ENCODE measurements at regions not wholly inside any gene's neighbourhood (a gene's known extent, or its start where the extent isn't known, plus 50 kb on each side); places are given as distances from the start of the nearest gene placed in this dataset.

DNA sequence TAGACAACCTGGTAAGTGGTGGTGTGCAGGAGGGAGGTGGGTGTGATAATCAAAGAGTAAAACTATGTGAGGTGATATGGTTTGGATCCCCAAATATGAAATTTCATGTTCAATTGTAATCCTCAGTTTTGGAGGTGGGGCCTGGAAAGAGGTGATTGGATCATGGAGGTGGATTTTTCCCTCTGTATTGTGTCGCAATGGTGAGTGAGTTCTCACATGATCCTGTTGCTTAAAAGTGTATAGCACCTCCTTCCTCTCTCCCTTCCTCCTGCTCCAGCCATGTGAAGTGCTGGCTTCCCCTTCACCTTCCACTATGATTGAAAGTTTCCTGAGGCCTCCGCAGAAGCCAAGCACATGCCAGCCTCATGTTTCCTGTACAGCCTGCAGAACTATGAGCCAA lies 270.2 kb upstream of the FOXG1 start:
- no peak overlapping the region for H3K27ac ChIP-seq (ENCODE audit: low read length)
- no peak overlapping the region for H2AFZ ChIP-seq (ENCODE audit: low read depth, low read length)
- TF ChIP-seq, protein P1, sequence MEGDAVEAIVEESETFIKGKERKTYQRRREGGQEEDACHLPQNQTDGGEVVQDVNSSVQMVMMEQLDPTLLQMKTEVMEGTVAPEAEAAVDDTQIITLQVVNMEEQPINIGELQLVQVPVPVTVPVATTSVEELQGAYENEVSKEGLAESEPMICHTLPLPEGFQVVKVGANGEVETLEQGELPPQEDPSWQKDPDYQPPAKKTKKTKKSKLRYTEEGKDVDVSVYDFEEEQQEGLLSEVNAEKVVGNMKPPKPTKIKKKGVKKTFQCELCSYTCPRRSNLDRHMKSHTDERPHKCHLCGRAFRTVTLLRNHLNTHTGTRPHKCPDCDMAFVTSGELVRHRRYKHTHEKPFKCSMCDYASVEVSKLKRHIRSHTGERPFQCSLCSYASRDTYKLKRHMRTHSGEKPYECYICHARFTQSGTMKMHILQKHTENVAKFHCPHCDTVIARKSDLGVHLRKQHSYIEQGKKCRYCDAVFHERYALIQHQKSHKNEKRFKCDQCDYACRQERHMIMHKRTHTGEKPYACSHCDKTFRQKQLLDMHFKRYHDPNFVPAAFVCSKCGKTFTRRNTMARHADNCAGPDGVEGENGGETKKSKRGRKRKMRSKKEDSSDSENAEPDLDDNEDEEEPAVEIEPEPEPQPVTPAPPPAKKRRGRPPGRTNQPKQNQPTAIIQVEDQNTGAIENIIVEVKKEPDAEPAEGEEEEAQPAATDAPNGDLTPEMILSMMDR (IDR thresholded peaks at IDR 0.05; ENCODE audit: borderline replicate concordance, extremely low read depth, low read length, poor library complexity, severe bottlenecking) = no peak
- TF ChIP-seq EZH2 (IDR thresholded peaks at IDR 0.05; ENCODE audit: borderline replicate concordance, low read depth, low read length, severe bottlenecking) = no peak
- no peak for ATAC-seq (ENCODE audit: insufficient read depth, low read depth)
- no peak overlapping the region for H3K4me2 ChIP-seq (ENCODE audit: insufficient read depth, low read length)
- no peak overlapping the region for H3K9ac ChIP-seq (ENCODE audit: low read depth, low read length)
- no peak overlapping the region for H3K4me3 ChIP-seq (ENCODE audit: low read depth in 1 of 2, low read length in 2 of 2)
- no peaks in the 10 kb centered on the region for H3K79me2 ChIP-seq (ENCODE audit: insufficient read depth, low read length)
- no peaks in the 10 kb centered on the region for H3K36me3 ChIP-seq (ENCODE audit: insufficient read depth, low read length)
- H4K20me1 ChIP-seq (ENCODE audit: insufficient read depth, low read length) = no peaks in the 10 kb centered on the region
- no peaks in the 10 kb centered on the region for H3K9me3 ChIP-seq (ENCODE audit: insufficient read depth, low read length, severe bottlenecking)
- H3K27me3 ChIP-seq (ENCODE audit: insufficient read depth, low read length, poor library complexity) = no peaks in the 10 kb centered on the region
- DNase-seq = no peak
- H3K4me1 ChIP-seq (ENCODE audit: insufficient read depth, low read length) = no peaks in the 10 kb centered on the region

DNA sequence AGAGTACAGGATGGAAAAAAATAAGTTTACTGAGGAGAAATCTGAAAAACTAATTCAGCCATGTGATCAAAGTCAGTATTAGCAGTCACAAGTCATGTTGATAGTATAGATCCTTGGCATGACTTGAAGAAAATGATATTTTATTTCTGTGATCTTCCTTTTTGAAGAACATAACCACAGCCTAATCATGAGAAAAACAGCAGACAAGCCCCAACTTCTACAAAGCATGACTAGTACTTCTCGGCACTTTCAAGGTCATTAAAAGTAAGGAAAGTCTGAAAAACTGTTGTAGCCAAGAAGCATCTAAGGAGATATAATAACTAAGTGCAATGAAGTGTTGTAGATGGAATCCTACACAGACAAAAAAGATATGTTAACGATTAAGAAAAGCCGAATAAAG lies 264.1 kb upstream of the FOXG1 start:
- Histone ChIP-seq H3K27me3 (ENCODE audit: insufficient read depth, low read length, poor library complexity) (no peaks in the 10 kb centered on the region), H3K27ac (ENCODE audit: low read length) (no peak overlapping the region), H3K9ac (ENCODE audit: low read depth, low read length) (no peak overlapping the region), H3K4me3 (ENCODE audit: low read depth in 1 of 2, low read length in 2 of 2) (no peak overlapping the region), H3K4me2 (ENCODE audit: insufficient read depth, low read length) (no peak overlapping the region), H3K9me3 (ENCODE audit: insufficient read depth, low read length, severe bottlenecking) (no peaks in the 10 kb centered on the region), H4K20me1 (ENCODE audit: insufficient read depth, low read length) (no peaks in the 10 kb centered on the region), H3K79me2 (ENCODE audit: insufficient read depth, low read length) (no peaks in the 10 kb centered on the region), H3K4me1 (ENCODE audit: insufficient read depth, low read length) (no peaks in the 10 kb centered on the region), H2AFZ (ENCODE audit: low read depth, low read length) (no peak overlapping the region), H3K36me3 (ENCODE audit: insufficient read depth, low read length) (no peaks in the 10 kb centered on the region)
- ATAC-seq (ENCODE audit: insufficient read depth, low read depth) = no peak
- TF ChIP-seq, protein P1 (IDR thresholded peaks at IDR 0.05; ENCODE audit: borderline replicate concordance, extremely low read depth, low read length, poor library complexity, severe bottlenecking) = no peak
- no peak for TF ChIP-seq EZH2 (IDR thresholded peaks at IDR 0.05; ENCODE audit: borderline replicate concordance, low read depth, low read length, severe bottlenecking)
- DNase-seq = no peak

DNA sequence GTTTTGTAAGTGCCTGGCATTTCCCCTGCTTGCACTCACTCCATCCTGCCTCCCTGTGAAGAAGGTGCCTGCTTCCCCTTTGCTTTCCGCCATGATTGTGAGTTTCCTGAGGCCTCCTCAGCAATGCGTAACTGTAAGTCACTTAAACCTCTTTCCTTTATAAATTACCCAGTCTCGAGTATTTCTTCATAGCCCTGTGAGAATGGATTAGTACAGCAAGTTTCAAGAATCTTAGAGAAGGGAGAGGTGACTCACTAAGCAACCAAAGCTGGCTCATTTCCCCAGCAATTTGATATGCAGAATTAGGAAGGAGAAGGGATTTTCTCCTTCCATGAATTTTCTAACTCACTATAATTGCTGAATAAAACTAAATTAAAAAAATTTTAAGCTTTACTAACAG lies 251.0 kb upstream of the FOXG1 start:
- no peaks in the 10 kb centered on the region for H3K27me3 ChIP-seq (ENCODE audit: insufficient read depth, low read length, poor library complexity)
- no peak for DNase-seq
- H3K79me2 ChIP-seq (ENCODE audit: insufficient read depth, low read length) = no peaks in the 10 kb centered on the region
- H2AFZ ChIP-seq (ENCODE audit: low read depth, low read length) = no peak overlapping the region
- H3K36me3 ChIP-seq (ENCODE audit: insufficient read depth, low read length) = no peaks in the 10 kb centered on the region
- H3K9ac ChIP-seq (ENCODE audit: low read depth, low read length) = no peak overlapping the region
- no peaks in the 10 kb centered on the region for H3K4me1 ChIP-seq (ENCODE audit: insufficient read depth, low read length)
- no peaks in the 10 kb centered on the region for H3K9me3 ChIP-seq (ENCODE audit: insufficient read depth, low read length, severe bottlenecking)
- H4K20me1 ChIP-seq (ENCODE audit: insufficient read depth, low read length) = no peaks in the 10 kb centered on the region
- TF ChIP-seq EZH2 (IDR thresholded peaks at IDR 0.05; ENCODE audit: borderline replicate concordance, low read depth, low read length, severe bottlenecking) = no peak
- TF ChIP-seq, protein P1 (IDR thresholded peaks at IDR 0.05; ENCODE audit: borderline replicate concordance, extremely low read depth, low read length, poor library complexity, severe bottlenecking) = no peak
- no peak overlapping the region for H3K4me2 ChIP-seq (ENCODE audit: insufficient read depth, low read length)
- ATAC-seq (ENCODE audit: insufficient read depth, low read depth) = no peak
- no peak overlapping the region for H3K4me3 ChIP-seq (ENCODE audit: low read depth in 1 of 2, low read length in 2 of 2)
- H3K27ac ChIP-seq (ENCODE audit: low read length) = no peak overlapping the region

DNA sequence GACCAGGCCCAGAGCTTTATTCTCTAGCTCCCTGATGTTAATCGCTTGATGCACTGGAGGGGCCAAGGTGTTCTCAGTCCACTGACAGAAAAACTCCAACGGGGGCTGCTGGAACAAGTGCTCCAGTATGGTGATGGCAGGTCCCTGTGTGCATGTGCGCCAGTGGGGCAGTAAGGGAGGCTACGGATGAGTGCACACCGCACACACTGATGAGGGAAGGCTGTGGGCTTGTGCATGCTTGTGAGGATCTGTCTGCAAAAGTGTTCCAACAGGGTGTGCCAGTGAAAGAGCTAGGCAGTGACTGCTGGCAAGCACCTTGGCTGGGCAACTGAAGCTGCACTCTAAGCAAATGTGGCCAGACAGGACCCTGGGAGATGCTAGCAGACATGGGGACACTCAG lies 229.7 kb upstream of the FOXG1 start:
- Histone ChIP-seq H3K4me3 (ENCODE audit: low read depth in 1 of 2, low read length in 2 of 2) (no peak overlapping the region), H3K27ac (ENCODE audit: low read length) (no peak overlapping the region), H2AFZ (ENCODE audit: low read depth, low read length) (no peak overlapping the region), H3K9me3 (ENCODE audit: insufficient read depth, low read length, severe bottlenecking) (peaks cover 9% of the 10 kb centered on the region), H3K9ac (ENCODE audit: low read depth, low read length) (no peak overlapping the region), H3K36me3 (ENCODE audit: insufficient read depth, low read length) (no peaks in the 10 kb centered on the region), H4K20me1 (ENCODE audit: insufficient read depth, low read length) (no peaks in the 10 kb centered on the region), H3K27me3 (ENCODE audit: insufficient read depth, low read length, poor library complexity) (no peaks in the 10 kb centered on the region), H3K79me2 (ENCODE audit: insufficient read depth, low read length) (no peaks in the 10 kb centered on the region), H3K4me1 (ENCODE audit: insufficient read depth, low read length) (no peaks in the 10 kb centered on the region), H3K4me2 (ENCODE audit: insufficient read depth, low read length) (no peak overlapping the region)
- no peak for ATAC-seq (ENCODE audit: insufficient read depth, low read depth)
- no peak for TF ChIP-seq EZH2 (IDR thresholded peaks at IDR 0.05; ENCODE audit: borderline replicate concordance, low read depth, low read length, severe bottlenecking)
- TF ChIP-seq, protein P1 (IDR thresholded peaks at IDR 0.05; ENCODE audit: borderline replicate concordance, extremely low read depth, low read length, poor library complexity, severe bottlenecking) = no peak
- DNase-seq = no peak
